ENCODE measurements at regions not wholly inside any gene's neighbourhood (a gene's known extent, or its start where the extent isn't known, plus 50 kb on each side); places are given as distances from the start of the nearest gene placed in this dataset.

DNA sequence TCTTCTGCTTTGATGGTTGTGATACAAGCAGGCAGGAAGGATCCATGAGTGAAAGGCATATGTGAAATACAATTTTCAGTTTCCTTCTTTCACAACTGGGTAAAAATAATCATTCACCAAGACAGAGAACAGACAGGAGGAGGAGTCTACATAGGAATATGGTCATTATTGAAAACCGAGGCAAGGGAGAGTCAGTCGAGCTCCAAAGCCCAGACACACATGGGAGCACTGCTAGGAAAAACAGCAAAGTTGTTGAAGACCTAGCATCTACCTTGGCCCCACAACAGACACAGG lies 260.6 kb downstream of the ERMARD start:
- TF ChIP-seq, protein P1, sequence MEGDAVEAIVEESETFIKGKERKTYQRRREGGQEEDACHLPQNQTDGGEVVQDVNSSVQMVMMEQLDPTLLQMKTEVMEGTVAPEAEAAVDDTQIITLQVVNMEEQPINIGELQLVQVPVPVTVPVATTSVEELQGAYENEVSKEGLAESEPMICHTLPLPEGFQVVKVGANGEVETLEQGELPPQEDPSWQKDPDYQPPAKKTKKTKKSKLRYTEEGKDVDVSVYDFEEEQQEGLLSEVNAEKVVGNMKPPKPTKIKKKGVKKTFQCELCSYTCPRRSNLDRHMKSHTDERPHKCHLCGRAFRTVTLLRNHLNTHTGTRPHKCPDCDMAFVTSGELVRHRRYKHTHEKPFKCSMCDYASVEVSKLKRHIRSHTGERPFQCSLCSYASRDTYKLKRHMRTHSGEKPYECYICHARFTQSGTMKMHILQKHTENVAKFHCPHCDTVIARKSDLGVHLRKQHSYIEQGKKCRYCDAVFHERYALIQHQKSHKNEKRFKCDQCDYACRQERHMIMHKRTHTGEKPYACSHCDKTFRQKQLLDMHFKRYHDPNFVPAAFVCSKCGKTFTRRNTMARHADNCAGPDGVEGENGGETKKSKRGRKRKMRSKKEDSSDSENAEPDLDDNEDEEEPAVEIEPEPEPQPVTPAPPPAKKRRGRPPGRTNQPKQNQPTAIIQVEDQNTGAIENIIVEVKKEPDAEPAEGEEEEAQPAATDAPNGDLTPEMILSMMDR (IDR thresholded peaks at IDR 0.05), result no peak
- no peak for TF ChIP-seq EP300 (IDR thresholded peaks at IDR 0.05)

Data from gastroesophageal sphincter (tissue), 3 donors.